H1 (cell line): ENCODE measurements at regions not wholly inside any gene's neighbourhood (a gene's known extent, or its start where the extent isn't known, plus 50 kb on each side); places are given as distances from the start of the nearest gene placed in this dataset.

Source experiments
- CTCF ChIA-PET: fragments of 300-600 bp; sonication (Branson Sonifier 250); formaldehyde crosslinking; loops from one replicate; lab custom pipeline; 2021; ENCODE audit not compliant: partially characterized antibody; lab: Charles Lee
- POLR2A ChIA-PET: fragments of 300-600 bp; sonication (Branson Sonifier 250); formaldehyde crosslinking; loops from one replicate; lab custom pipeline; 2021; ENCODE audit warnings: inconsistent platforms; ENCODE audit not compliant: partially characterized antibody; lab: Charles Lee
- DNase-seq, 2 experiments: peaks; one replicate each; pipeline versions ENCODE4 v3.0.0 to v3.0.0-alpha.2; 2010 to 2022; ENCODE audit warnings: low spot score in 2 of 2, low read depth in 1 of 2, mixed read lengths in 1 of 2
- FAIRE-seq: peaks from 2 replicates; lab custom pipeline; 2011; peaks lifted over from hg19 to GRCh38; lab: Jason Lieb, UNC
- H2AFZ ChIP-seq: 2 replicates; pipeline ENCODE4 v1.8.1; 2012; ENCODE audit warnings: low read length, inconsistent platforms
- H2AK5ac ChIP-seq: 2 replicates; pipeline ENCODE4 v1.6.1; 2013; ENCODE audit warnings: low read depth, low read length
- H2BK120ac ChIP-seq: replicated peaks from 2 replicates; pipeline ENCODE3; 2013; ENCODE audit warnings: low read depth, low read length, inconsistent platforms
- H2BK12ac ChIP-seq: 2 replicates; pipeline ENCODE4 v1.6.1; 2013; ENCODE audit warnings: low read depth, low read length
- H2BK15ac ChIP-seq: 2 replicates; pipeline ENCODE4 v1.6.1; 2013; ENCODE audit warnings: low read length
- H2BK20ac ChIP-seq: 2 replicates; pipeline ENCODE4 v1.6.1; 2013; ENCODE audit warnings: low read length
- H2BK5ac ChIP-seq: 2 replicates; pipeline ENCODE4 v1.6.1; 2013; ENCODE audit warnings: low read depth, low read length
- H3K14ac ChIP-seq: 2 replicates; pipeline ENCODE4 v1.6.1; 2013; ENCODE audit warnings: inconsistent platforms; ENCODE audit not compliant: insufficient read length
- H3K18ac ChIP-seq: 2 replicates; pipeline ENCODE4 v1.6.1; 2013; ENCODE audit warnings: low read length; ENCODE audit errors: extremely low read depth
- H3K23ac ChIP-seq: 2 replicates; pipeline ENCODE4 v1.6.1; 2013; ENCODE audit warnings: inconsistent platforms; ENCODE audit not compliant: insufficient read length
- H3K23me2 ChIP-seq: 2 replicates; pipeline ENCODE4 v1.6.1; 2013; ENCODE audit warnings: low read depth, low read length
- H3K27ac ChIP-seq: 2 replicates; pipeline ENCODE4 v1.6.1; 2011; ENCODE audit warnings: low read depth, low read length, inconsistent platforms
- H3K27me3 ChIP-seq, 4 experiments: replicated peaks in 1 of 4; 1 replicate in 1 of 4; 2 replicates in 3 of 4; pipeline versions ENCODE4 v1.6.1 to v1.8.1; 2011 to 2013; ENCODE audit warnings: low read length in 3 of 4, mild to moderate bottlenecking in 3 of 4, inconsistent platforms in 2 of 4, mixed read lengths in 2 of 4, moderate library complexity in 1 of 4; ENCODE audit not compliant: control insufficient read depth in 3 of 4, insufficient read depth in 3 of 4; ENCODE audit errors: extremely low read depth in 1 of 4
- H3K36me3 ChIP-seq, 4 experiments: 2 replicates each; pipeline versions ENCODE4 v1.6.1 to v1.8.1; 2011 to 2013; ENCODE audit warnings: mild to moderate bottlenecking in 4 of 4, low read length in 3 of 4, moderate library complexity in 2 of 4, control low read depth in 1 of 4, inconsistent platforms in 1 of 4; ENCODE audit not compliant: insufficient read depth in 4 of 4, control insufficient read depth in 2 of 4
- H3K4ac ChIP-seq: replicated peaks from 2 replicates; pipeline ENCODE3; 2013; ENCODE audit warnings: low read length, low read depth, mixed read lengths, inconsistent platforms; ENCODE audit not compliant: insufficient read length
- H3K4me1 ChIP-seq, 4 experiments: replicated peaks in 1 of 4; 1 replicate in 1 of 4; 2 replicates in 3 of 4; pipeline versions ENCODE4 v1.6.1 to v1.8.1; 2011 to 2013; ENCODE audit warnings: low read length in 3 of 4, inconsistent platforms in 2 of 4, mixed read lengths in 1 of 4; ENCODE audit not compliant: insufficient read depth in 4 of 4, control insufficient read depth in 3 of 4
- H3K4me2 ChIP-seq, 2 experiments: 2 replicates each; pipeline versions ENCODE4 v1.6.1 to v1.8.1; 2011 to 2013; ENCODE audit warnings: low read depth in 2 of 2, low read length in 2 of 2, control low read depth in 1 of 2, inconsistent platforms in 1 of 2, mild to moderate bottlenecking in 1 of 2; ENCODE audit not compliant: insufficient read depth in 1 of 2
- H3K4me3 ChIP-seq, 4 experiments: fragments of 200-600, 300-600 bp in 1 of 4; sonication (generic), shearing (Covaris generic), sonication (Bioruptor Twin) in 1 of 4; 2 replicates each; pipeline versions ENCODE4 v1.5.1 to v1.8.1; 2011 to 2016; ENCODE audit warnings: low read length in 4 of 4, low read depth in 3 of 4, control low read depth in 2 of 4, inconsistent platforms in 2 of 4, mild to moderate bottlenecking in 2 of 4, mixed read lengths in 1 of 4, moderate library complexity in 1 of 4; ENCODE audit not compliant: insufficient read depth in 2 of 4; ENCODE audit errors: extremely low read depth in 1 of 4
- H3K56ac ChIP-seq: replicated peaks from 2 replicates; pipeline ENCODE3; 2013; ENCODE audit warnings: low read depth, mild to moderate bottlenecking, mixed read lengths, low read length, inconsistent platforms; ENCODE audit not compliant: insufficient read length
- H3K79me1 ChIP-seq: 2 replicates; pipeline ENCODE4 v1.6.1; 2013; ENCODE audit warnings: low read depth, low read length, control low read depth
- H3K79me2 ChIP-seq, 2 experiments: 2 replicates each; pipeline versions ENCODE4 v1.6.1 to v1.8.1; 2012 to 2013; ENCODE audit warnings: low read length in 2 of 2, mild to moderate bottlenecking in 2 of 2, inconsistent platforms in 1 of 2; ENCODE audit not compliant: insufficient read depth in 2 of 2, control insufficient read depth in 1 of 2
- H3K9ac ChIP-seq, 4 experiments: replicated peaks in 1 of 4; 1 replicate in 1 of 4; 2 replicates in 3 of 4; pipeline versions ENCODE4 v1.6.1 to v1.8.1; 2011 to 2013; ENCODE audit warnings: low read depth in 3 of 4, low read length in 3 of 4, control low read depth in 2 of 4, mild to moderate bottlenecking in 2 of 4, moderate library complexity in 2 of 4, inconsistent platforms in 1 of 4; ENCODE audit errors: extremely low read depth in 1 of 4
- H3K9me3 ChIP-seq, 2 experiments: 2 replicates each; pipeline versions ENCODE4 v1.6.1 to v1.8.1; 2012 to 2013; ENCODE audit warnings: mild to moderate bottlenecking in 2 of 2, moderate library complexity in 2 of 2, control low read depth in 1 of 2, inconsistent platforms in 1 of 2, low read depth in 1 of 2, low read length in 1 of 2, mixed read lengths in 1 of 2; ENCODE audit not compliant: insufficient read depth in 2 of 2
- H4K20me1 ChIP-seq, 2 experiments: replicated peaks in 1 of 2; 2 replicates each; pipeline versions ENCODE3 to v1.8.1; 2011 to 2013; ENCODE audit warnings: inconsistent platforms in 2 of 2, low read length in 2 of 2, mild to moderate bottlenecking in 1 of 2; ENCODE audit not compliant: insufficient read depth in 2 of 2, control insufficient read depth in 1 of 2
- H4K5ac ChIP-seq: 2 replicates; pipeline ENCODE4 v1.6.1; 2013; ENCODE audit warnings: low read length, low read depth, mixed read lengths, inconsistent platforms; ENCODE audit not compliant: insufficient read length
- H4K8ac ChIP-seq: 2 replicates; pipeline ENCODE4 v1.8.0; 2013; ENCODE audit warnings: mild to moderate bottlenecking, moderate library complexity, low read length, inconsistent platforms; ENCODE audit not compliant: insufficient read depth; ENCODE audit errors: extremely low read depth
- H4K91ac ChIP-seq: replicated peaks from 2 replicates; pipeline ENCODE3; 2013; ENCODE audit warnings: low read length, mixed read lengths, inconsistent platforms; ENCODE audit not compliant: insufficient read length
- KDM4A ChIP-seq: IDR thresholded peaks from one replicate; pipeline ENCODE4 v1.7.1; 2012; ENCODE audit warnings: low read depth, mild to moderate bottlenecking, moderate library complexity, low read length, inconsistent platforms; ENCODE audit not compliant: severe bottlenecking
- USF2 ChIP-seq: IDR thresholded peaks from 2 replicates; pipeline ENCODE4 v1.6.1; 2011; ENCODE audit warnings: low read length, improper control_type of control experiment
- WGBS, 2 experiments: shearing (Covaris generic) in 1 of 2; methylation state at CpG; one replicate each; pipeline versions ENCODE4 v1.1.6 to v1.1.7; 2013 to 2015; ENCODE audit warnings: low lambda C conversion rate in 2 of 2, mixed read lengths in 2 of 2, inconsistent platforms in 1 of 2, low coverage in 1 of 2, missing lambda C conversion rate in 1 of 2; ENCODE audit not compliant: insufficient replicate concordance in 2 of 2, insufficient coverage in 1 of 2, insufficient read length in 1 of 2; ENCODE audit errors: extremely low coverage in 1 of 2, missing lambda C conversion rate in 1 of 2; 5-methylcytosine and 5-hydroxymethylcytosine counted together

GRCh38 chr13:72132075-72132474 lies 265.1 kb upstream of the DACH1 start:
- no peak overlapping the region for H4K8ac ChIP-seq
- no peak overlapping the region for H3K56ac ChIP-seq
- no peak overlapping the region for H2BK20ac ChIP-seq
- no peak overlapping the region for H2AK5ac ChIP-seq
- no peaks in the 10 kb centered on the region for H3K9me3 ChIP-seq
- H3K23ac ChIP-seq, result no peak overlapping the region
- no peaks in the 10 kb centered on the region for H3K79me2 ChIP-seq
- H4K20me1 ChIP-seq, result no peaks in the 10 kb centered on the region
- no peak overlapping the region for H4K5ac ChIP-seq
- H4K91ac ChIP-seq, result no peak overlapping the region
- H2BK15ac ChIP-seq, result no peak overlapping the region
- H2BK120ac ChIP-seq, result no peak overlapping the region
- no peak overlapping the region for H3K14ac ChIP-seq
- FAIRE-seq, result no peak
- H3K9ac ChIP-seq, result no peak overlapping the region
- no peak overlapping the region for H3K27ac ChIP-seq
- no peak overlapping the region for H3K18ac ChIP-seq
- no peak overlapping the region for H3K4me3 ChIP-seq
- H2AFZ ChIP-seq, result no peak overlapping the region
- no peaks in the 10 kb centered on the region for H3K36me3 ChIP-seq
- CTCF ChIA-PET, result no interaction called here
- peaks cover 0 to under 1% (median 0%) of the 10 kb centered on the region in 4 experiments; a peak in 1 of 7 replicates for H3K4me1 ChIP-seq
- no peak overlapping the region for H2BK12ac ChIP-seq
- WGBS, 2 experiments, result 81% methylated on average over 2 of the region's 2 CpGs; no CpG with 5 or more reads in 1 of the 2 experiments
- no peak for DNase-seq
- H3K4ac ChIP-seq, result no peak overlapping the region
- H3K79me1 ChIP-seq, result no peaks in the 10 kb centered on the region
- no peaks in the 10 kb centered on the region for H3K23me2 ChIP-seq
- H2BK5ac ChIP-seq, result no peak overlapping the region
- H3K27me3 ChIP-seq, result no peaks in the 10 kb centered on the region
- POLR2A ChIA-PET, result interaction anchor here (0.8 kb wide), 1 partner anchor 10 kb away, joined by 4 read pairs; no protein-coding TSS in a partner anchor
- no peak overlapping the region for H3K4me2 ChIP-seq
- TF ChIP-seq USF2 (no peak), KDM4A (no peak)
